ENCODE measurements at regions not wholly inside any gene's neighbourhood (a gene's known extent, or its start where the extent isn't known, plus 50 kb on each side); places are given as distances from the start of the nearest gene placed in this dataset.

DNA sequence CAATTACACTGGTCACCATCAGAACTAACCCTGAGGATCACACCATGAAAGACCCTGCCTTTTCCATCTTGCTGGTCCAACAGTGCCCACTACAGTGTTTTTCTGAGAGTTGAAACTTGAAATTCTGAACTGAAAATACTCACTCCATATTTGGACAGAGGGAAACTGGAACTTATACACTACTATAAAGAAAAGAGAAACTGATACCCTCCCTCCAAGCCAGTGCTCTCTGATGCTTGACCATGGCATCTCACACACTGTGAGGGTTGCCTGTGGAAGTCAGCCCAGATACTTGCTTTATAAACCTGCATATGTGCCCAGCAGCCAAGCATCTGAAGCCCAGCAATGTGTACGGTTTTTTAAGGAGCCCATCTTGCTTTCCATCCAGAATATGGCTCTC, 108.7 kb downstream of the FOXA2 start:
- Histone ChIP-seq H3K4me1 (replicated peaks in 1 of 4; ENCODE audit: control insufficient read depth in 3 of 4, insufficient read depth in 4 of 4, low read length in 3 of 4) (peaks cover 0 to 2% (median 0%) of the 10 kb centered on the region in 4 experiments; a peak in 1 of 7 replicates), H3K27ac (ENCODE audit: low read depth, low read length) (no peak overlapping the region), H4K5ac (ENCODE audit: insufficient read length, low read depth, low read length) (no peak overlapping the region), H2BK5ac (ENCODE audit: low read depth, low read length) (no peak overlapping the region), H3K36me3 (ENCODE audit: control insufficient read depth in 2 of 4, insufficient read depth in 4 of 4, low read length in 3 of 4) (no peaks in the 10 kb centered on the region), H2BK120ac (replicated peaks; ENCODE audit: low read depth, low read length) (no peak overlapping the region), H3K56ac (replicated peaks; ENCODE audit: insufficient read length, low read depth, low read length) (no peak overlapping the region), H4K8ac (ENCODE audit: extremely low read depth, insufficient read depth, low read length) (no peak overlapping the region), H3K4me2 (ENCODE audit: insufficient read depth in 1 of 2, low read depth in 2 of 2, low read length in 2 of 2) (no peak overlapping the region), H2AFZ (ENCODE audit: low read length) (no peak overlapping the region), H3K4ac (replicated peaks; ENCODE audit: insufficient read length, low read depth, low read length) (no peak overlapping the region), H3K4me3 (ENCODE audit: extremely low read depth in 1 of 4, insufficient read depth in 2 of 4, low read depth in 3 of 4, low read length in 4 of 4) (no peak overlapping the region), H4K91ac (replicated peaks; ENCODE audit: insufficient read length, low read length) (no peak overlapping the region), H3K79me2 (ENCODE audit: control insufficient read depth in 1 of 2, insufficient read depth in 2 of 2, low read length in 2 of 2) (no peaks in the 10 kb centered on the region), H3K23ac (ENCODE audit: insufficient read length) (no peak overlapping the region), H3K14ac (ENCODE audit: insufficient read length) (no peak overlapping the region), H2AK5ac (ENCODE audit: low read depth, low read length) (no peak overlapping the region), H3K9me3 (ENCODE audit: insufficient read depth in 2 of 2, low read depth in 1 of 2, low read length in 1 of 2) (no peaks in the 10 kb centered on the region), H3K27me3 (replicated peaks in 1 of 4; ENCODE audit: control insufficient read depth in 3 of 4, extremely low read depth in 1 of 4, insufficient read depth in 3 of 4, low read length in 3 of 4) (no peaks in the 10 kb centered on the region), H2BK15ac (ENCODE audit: low read length) (no peak overlapping the region), H4K20me1 (replicated peaks in 1 of 2; ENCODE audit: control insufficient read depth in 1 of 2, insufficient read depth in 2 of 2, low read length in 2 of 2) (peaks cover 0 to 3% of the 10 kb centered on the region in 2 experiments), H3K79me1 (ENCODE audit: low read depth, low read length) (no peaks in the 10 kb centered on the region), H3K18ac (ENCODE audit: extremely low read depth, low read length) (no peak overlapping the region), H2BK12ac (ENCODE audit: low read depth, low read length) (no peak overlapping the region), H3K23me2 (ENCODE audit: low read depth, low read length) (peaks cover 5% of the 10 kb centered on the region; the same call in 1 of the 2 replicates), H2BK20ac (ENCODE audit: low read length) (no peak overlapping the region), H3K9ac (replicated peaks in 1 of 4; ENCODE audit: extremely low read depth in 1 of 4, low read depth in 3 of 4, low read length in 3 of 4) (no peak overlapping the region)
- no peak for DNase-seq (ENCODE audit: low read depth in 1 of 2, low spot score in 2 of 2)
- WGBS, 2 experiments (ENCODE audit: extremely low coverage in 1 of 2, insufficient coverage in 1 of 2, insufficient read length in 1 of 2, insufficient replicate concordance in 2 of 2, low coverage in 1 of 2, low lambda C conversion rate in 2 of 2, missing lambda C conversion rate in 1 of 2): 90% methylated on average over 1 of the region's 1 CpG; no CpG with 5 or more reads in 1 of the 2 experiments
- ChIA-PET POLR2A (ENCODE audit: partially characterized antibody) (no interaction called here), CTCF (ENCODE audit: partially characterized antibody) (no interaction called here)
- FAIRE-seq: no peak
- TF ChIP-seq JUND (IDR thresholded peaks at IDR 0.05; ENCODE audit: low read length) (no peak), TBP (IDR thresholded peaks at IDR 0.05; ENCODE audit: low read depth, low read length) (no peak), RAD21 (IDR thresholded peaks at IDR 0.05 in 1 of 2, conservative IDR thresholded peaks at IDR 0.05 in 1 of 2; ENCODE audit: low read depth in 2 of 2, low read length in 2 of 2) (no peak), SIX5 (IDR thresholded peaks at IDR 0.05; ENCODE audit: low read depth, low read length) (no peak), TAF7 (optimal IDR thresholded peaks at IDR 0.05; ENCODE audit: borderline replicate concordance, low read depth, low read length) (no peak), BCL11A (IDR thresholded peaks at IDR 0.05; ENCODE audit: low read depth in 2 of 2, low read length in 2 of 2) (no peak), YY1 (IDR thresholded peaks at IDR 0.05; ENCODE audit: low read depth, low read length) (no peak), HDAC6 (IDR thresholded peaks at IDR 0.05; ENCODE audit: low read depth, low read length) (no peak), POLR2AphosphoS5 (IDR thresholded peaks at IDR 0.05; ENCODE audit: low read depth, low read length) (no peak), ZNF274 (IDR thresholded peaks at IDR 0.05; ENCODE audit: borderline replicate concordance, extremely low read depth, low read length) (no peak), JUN (IDR thresholded peaks at IDR 0.05; ENCODE audit: low read depth, low read length) (no peak), KDM1A (IDR thresholded peaks at IDR 0.05; ENCODE audit: borderline replicate concordance, low read length) (no peak), NANOG (IDR thresholded peaks at IDR 0.05; ENCODE audit: insufficient read depth, low read depth, low read length, poor library complexity, severe bottlenecking) (no peak), KDM5A (IDR thresholded peaks at IDR 0.05; ENCODE audit: low read length) (no peak), TEAD4 (IDR thresholded peaks at IDR 0.05; ENCODE audit: low read depth, low read length) (no peak)
- TF ChIP-seq, protein P1, sequence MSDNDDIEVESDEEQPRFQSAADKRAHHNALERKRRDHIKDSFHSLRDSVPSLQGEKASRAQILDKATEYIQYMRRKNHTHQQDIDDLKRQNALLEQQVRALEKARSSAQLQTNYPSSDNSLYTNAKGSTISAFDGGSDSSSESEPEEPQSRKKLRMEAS (IDR thresholded peaks at IDR 0.05): no peak

Data from H1 (cell line).